AG08395 (cell line): ENCODE measurements at regions not wholly inside any gene's neighbourhood (a gene's known extent, or its start where the extent isn't known, plus 50 kb on each side); places are given as distances from the start of the nearest gene placed in this dataset.

Source experiments
- DNase-seq: peaks from one replicate; pipeline ENCODE4 v3.0.0; 2012; ENCODE audit warnings: mixed read lengths, low spot score

DNA sequence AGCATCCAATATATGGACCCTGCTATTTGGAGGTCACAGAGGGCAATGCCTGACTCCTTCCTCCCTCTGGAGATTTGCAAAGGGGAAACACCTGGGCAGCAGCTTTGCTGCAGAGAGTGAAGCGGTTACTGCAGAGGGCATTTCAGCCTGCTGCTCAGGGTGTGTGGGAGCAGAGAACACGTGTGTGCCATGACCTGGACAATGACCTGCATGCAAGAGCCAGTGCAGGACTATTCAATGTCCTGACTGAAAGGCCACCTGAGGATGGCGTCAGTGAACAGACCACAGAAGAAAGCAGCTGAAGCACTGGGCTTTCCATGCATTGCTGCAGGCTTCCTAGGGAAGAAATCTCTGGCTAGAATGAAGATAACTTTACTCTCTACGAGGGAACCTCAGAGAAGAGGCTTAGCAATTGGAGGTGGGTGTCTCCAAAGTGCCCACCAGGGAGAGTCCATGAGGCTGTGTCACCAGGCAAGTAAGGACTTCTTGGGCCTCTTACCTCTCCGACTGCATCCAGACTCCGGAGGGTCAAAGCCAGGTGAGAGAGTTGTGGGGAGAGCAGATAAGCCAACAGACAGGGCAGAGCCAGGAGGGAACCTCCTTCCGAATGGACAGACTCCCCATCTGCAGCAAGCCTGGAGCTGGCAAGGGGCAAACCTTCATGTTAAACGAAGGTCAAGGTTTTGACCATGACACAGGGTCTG, 52.9 kb upstream of the PMEPA1 start:
- no peak for DNase-seq

DNA sequence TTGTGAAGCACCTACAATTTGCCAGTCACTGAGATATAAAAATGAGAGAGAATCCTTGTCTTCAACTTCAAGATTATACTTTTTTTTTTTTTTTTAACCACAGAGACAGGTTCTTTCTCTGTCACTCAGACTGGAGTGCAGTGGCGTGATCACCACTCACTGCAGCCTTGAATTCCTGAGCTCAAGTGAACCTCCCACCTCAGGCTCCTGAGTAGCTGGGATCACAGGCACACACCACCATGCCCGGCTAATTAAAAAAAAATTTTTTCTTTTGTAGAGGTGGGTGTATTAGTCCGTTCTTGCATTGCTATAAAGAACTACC, 51.6 kb upstream of the PMEPA1 start:
- no peak for DNase-seq

DNA sequence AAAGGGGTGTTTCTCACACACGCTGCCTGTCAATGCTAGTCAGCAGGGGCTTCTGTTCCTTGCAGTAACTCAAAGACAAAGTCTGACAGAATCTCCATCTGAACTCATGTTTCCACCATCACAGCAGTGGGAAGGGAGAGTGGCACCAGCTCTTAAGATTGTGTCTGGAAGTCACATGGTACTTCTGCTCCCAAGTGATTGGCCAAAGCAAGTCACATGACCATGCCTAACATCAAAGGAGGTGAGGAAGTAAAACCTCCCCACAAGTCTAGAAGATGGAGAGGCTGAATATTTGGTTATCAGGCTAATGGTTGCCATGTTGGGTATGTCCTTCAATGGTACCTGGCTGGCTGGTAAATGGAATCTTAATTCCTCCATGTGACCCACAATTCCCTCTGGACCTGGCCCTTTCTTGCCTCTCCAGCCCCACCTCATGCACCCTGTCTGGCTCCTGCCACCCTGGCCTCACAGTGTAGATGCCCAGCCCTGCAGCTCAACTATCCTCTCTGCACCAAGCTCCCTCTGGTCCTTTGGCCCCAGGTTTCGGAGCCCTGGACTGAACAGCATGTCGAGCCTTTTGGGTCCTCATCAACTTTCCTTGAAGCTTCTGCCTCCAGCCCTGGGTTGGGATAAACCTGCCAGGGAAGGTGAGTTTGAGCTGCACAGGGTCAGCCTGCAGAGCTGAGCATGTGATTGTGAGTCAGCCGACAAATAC, 51.0 kb upstream of the PMEPA1 start:
- no peak for DNase-seq

DNA sequence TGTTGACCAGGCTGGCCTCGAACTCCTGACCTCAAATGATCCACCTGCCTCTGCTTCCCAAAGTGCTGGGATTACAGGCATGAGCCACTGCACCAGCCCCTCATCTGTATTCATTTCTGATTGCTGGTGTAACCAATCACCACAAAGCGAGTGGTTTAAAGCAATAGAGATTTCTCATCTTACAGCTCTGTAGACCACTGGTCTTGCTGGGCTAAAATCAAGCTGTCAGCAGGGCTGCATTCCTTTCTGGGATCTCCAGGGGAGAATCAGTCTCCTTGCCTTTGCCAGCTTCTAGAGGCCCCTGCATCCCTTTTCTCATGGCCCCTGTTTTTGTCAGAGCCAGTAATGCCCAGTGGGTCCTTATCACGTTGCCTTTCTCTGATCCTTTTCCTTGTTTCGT, 49.9 kb upstream of the PMEPA1 start:
- no peak for DNase-seq
